Neural progenitor cell (in vitro differentiated cells): ENCODE measurements at regions not wholly inside any gene's neighbourhood (a gene's known extent, or its start where the extent isn't known, plus 50 kb on each side); places are given as distances from the start of the nearest gene placed in this dataset.

Source experiments
- DNase-seq: peaks from one replicate; pipeline ENCODE4 v3.0.0-alpha.2; 2016; ENCODE audit warnings: low spot score
- H2AFZ ChIP-seq: fragments of 200-600 bp; sonication (generic); replicated peaks from 2 replicates; pipeline ENCODE4 v1.6.1; 2016; ENCODE audit warnings: antibody characterized with exemption
- H3F3A ChIP-seq: fragments of 200-600 bp; sonication (generic); 2 replicates; pipeline ENCODE4 v1.6.1; 2016; ENCODE audit warnings: antibody characterized with exemption, low read depth
- H3K27ac ChIP-seq: fragments of 200-600 bp; sonication (generic); 2 replicates; pipeline ENCODE4 v1.5.1; 2016; ENCODE audit warnings: mild to moderate bottlenecking
- H3K27me3 ChIP-seq: fragments of 200-600 bp; sonication (generic); 2 replicates; pipeline ENCODE4 v1.6.1; 2016; ENCODE audit warnings: mild to moderate bottlenecking, moderate library complexity
- H3K36me3 ChIP-seq: fragments of 200-600 bp; sonication (generic); 2 replicates; pipeline ENCODE4 v1.5.1; 2016
- H3K4me1 ChIP-seq: fragments of 200-600 bp; sonication (generic); 2 replicates; pipeline ENCODE4 v1.6.1; 2016; ENCODE audit warnings: mixed run types
- H3K4me2 ChIP-seq: fragments of 200-600 bp; sonication (generic); 2 replicates; pipeline ENCODE4 v1.6.1; 2016
- H3K4me3 ChIP-seq: fragments of 200-600 bp; sonication (generic); 2 replicates; pipeline ENCODE4 v1.5.1; 2016
- H3K79me2 ChIP-seq: fragments of 200-600 bp; sonication (generic); 2 replicates; pipeline ENCODE4 v1.6.1; 2016; ENCODE audit warnings: low read depth
- H3K9ac ChIP-seq: fragments of 200-600 bp; sonication (generic); 2 replicates; pipeline ENCODE4 v1.6.1; 2016
- H3K9me3 ChIP-seq: fragments of 200-600 bp; sonication (generic); 2 replicates; pipeline ENCODE4 v1.5.1; 2016; ENCODE audit warnings: low read depth
- H4K20me1 ChIP-seq: fragments of 200-600 bp; sonication (generic); 2 replicates; pipeline ENCODE4 v1.6.1; 2016; ENCODE audit warnings: low read depth
- H3K27ac Mint-ChIP-seq: 3 replicates; pipeline ENCODE4 v1.8.0; 2021; ENCODE audit warnings: mixed read lengths
- H3K27me3 Mint-ChIP-seq: 2 replicates; pipeline ENCODE4 v1.8.0; 2022; ENCODE audit warnings: low read depth, mild to moderate bottlenecking, inconsistent platforms, moderate library complexity, mixed read lengths; ENCODE audit not compliant: insufficient read depth
- H3K36me3 Mint-ChIP-seq: 3 replicates; pipeline ENCODE4 v1.8.0; 2021; ENCODE audit warnings: mixed read lengths
- H3K4me1 Mint-ChIP-seq: 3 replicates; pipeline ENCODE4 v1.8.0; 2021; ENCODE audit warnings: mixed read lengths
- H3K4me3 Mint-ChIP-seq: 3 replicates; pipeline ENCODE4 v1.8.0; 2021; ENCODE audit warnings: mild to moderate bottlenecking, moderate library complexity, mixed read lengths
- H3K9me3 Mint-ChIP-seq: 3 replicates; pipeline ENCODE4 v1.8.0; 2020; ENCODE audit warnings: mixed read lengths
- CTCF ChIP-seq: fragments of 200-600 bp; sonication (generic); IDR thresholded peaks from 2 replicates; pipeline ENCODE4 v1.5.1; 2017; ENCODE audit warnings: antibody characterized with exemption, mild to moderate bottlenecking
- EZH2 ChIP-seq: fragments of 200-600 bp; sonication (generic); IDR thresholded peaks from 2 replicates; pipeline ENCODE4 v1.6.1; 2017; ENCODE audit warnings: antibody characterized with exemption, mild to moderate bottlenecking, moderate library complexity
- EZH2phosphoT487 ChIP-seq: fragments of 200-600 bp; sonication (generic); IDR thresholded peaks from 2 replicates; pipeline ENCODE4 v1.6.1; 2017; ENCODE audit warnings: antibody characterized with exemption

- Histone ChIP-seq H3K79me2 (no peaks in the 10 kb centered on the region), H3K4me3 (no peak overlapping the region), H3K36me3 (no peaks in the 10 kb centered on the region), H4K20me1 (no peaks in the 10 kb centered on the region), H2AFZ (no peak overlapping the region), H3K9me3 (no peaks in the 10 kb centered on the region), H3K9ac (no peak overlapping the region), H3K4me2 (no peak overlapping the region), H3K27ac (no peak overlapping the region), H3F3A (no peaks in the 10 kb centered on the region), H3K4me1 (no peaks in the 10 kb centered on the region), H3K27me3 (no peaks in the 10 kb centered on the region)
- DNase-seq: no peak
- H3K4me3 Mint-ChIP-seq: no peak overlapping the region
- H3K36me3 Mint-ChIP-seq: no peaks in the 10 kb centered on the region
- peaks cover 7% of the 10 kb centered on the region for H3K9me3 Mint-ChIP-seq
- H3K27me3 Mint-ChIP-seq: peaks cover 5% of the 10 kb centered on the region
- TF ChIP-seq EZH2 (no peak), CTCF (no peak), EZH2phosphoT487 (no peak)
- H3K27ac Mint-ChIP-seq: no peak overlapping the region
- H3K4me1 Mint-ChIP-seq: no peaks in the 10 kb centered on the region
Measured at GRCh38 chr1:8179132-8179793, 138.7 kb upstream of the SLC45A1 start.

- H3K27me3 ChIP-seq: no peaks in the 10 kb centered on the region
- Mint-ChIP-seq H3K4me1 (no peaks in the 10 kb centered on the region), H3K4me3 (no peak overlapping the region), H3K9me3 (peaks cover 7% of the 10 kb centered on the region), H3K36me3 (no peaks in the 10 kb centered on the region), H3K27me3 (peaks cover 4% of the 10 kb centered on the region), H3K27ac (no peak overlapping the region)
- H3K9me3 ChIP-seq: no peaks in the 10 kb centered on the region
- H3K4me1 ChIP-seq: no peaks in the 10 kb centered on the region
- no peak for DNase-seq
- no peaks in the 10 kb centered on the region for H3F3A ChIP-seq
- no peak for TF ChIP-seq EZH2
- no peak for TF ChIP-seq CTCF
- no peak for TF ChIP-seq EZH2phosphoT487
- no peak overlapping the region for H3K4me3 ChIP-seq
- no peak overlapping the region for H3K27ac ChIP-seq
- H4K20me1 ChIP-seq: no peaks in the 10 kb centered on the region
- no peaks in the 10 kb centered on the region for H3K36me3 ChIP-seq
- no peak overlapping the region for H2AFZ ChIP-seq
- no peak overlapping the region for H3K4me2 ChIP-seq
- no peaks in the 10 kb centered on the region for H3K79me2 ChIP-seq
- no peak overlapping the region for H3K9ac ChIP-seq
Measured at GRCh38 chr1:8176279-8176678, 141.6 kb upstream of the SLC45A1 start.

GRCh38 chr1:8174807-8175206 is 143.1 kb upstream of the SLC45A1 start:
- H3K4me1 Mint-ChIP-seq: peaks cover 4% of the 10 kb centered on the region

More at GRCh38 chr1:8174807-8175206, 143.1 kb upstream of the SLC45A1 start:
- Histone ChIP-seq H3K79me2 (no peaks in the 10 kb centered on the region), H3K4me3 (no peak overlapping the region), H3K9me3 (no peaks in the 10 kb centered on the region), H3K27me3 (no peaks in the 10 kb centered on the region), H2AFZ (no peak overlapping the region), H3K36me3 (no peaks in the 10 kb centered on the region), H3K9ac (no peak overlapping the region), H3F3A (no peaks in the 10 kb centered on the region), H3K4me2 (no peak overlapping the region), H4K20me1 (no peaks in the 10 kb centered on the region), H3K27ac (no peak overlapping the region), H3K4me1 (peaks cover 5% of the 10 kb centered on the region)
- Mint-ChIP-seq H3K9me3 (peaks cover 7% of the 10 kb centered on the region), H3K27me3 (peaks cover 6% of the 10 kb centered on the region), H3K27ac (no peak overlapping the region), H3K36me3 (no peaks in the 10 kb centered on the region), H3K4me3 (no peak overlapping the region)
- TF ChIP-seq EZH2phosphoT487: no peak
- TF ChIP-seq CTCF: no peak
- TF ChIP-seq EZH2: no peak
- DNase-seq: no peak
